ENCODE measurements at regions not wholly inside any gene's neighbourhood (a gene's known extent, or its start where the extent isn't known, plus 50 kb on each side); places are given as distances from the start of the nearest gene placed in this dataset.

DNA sequence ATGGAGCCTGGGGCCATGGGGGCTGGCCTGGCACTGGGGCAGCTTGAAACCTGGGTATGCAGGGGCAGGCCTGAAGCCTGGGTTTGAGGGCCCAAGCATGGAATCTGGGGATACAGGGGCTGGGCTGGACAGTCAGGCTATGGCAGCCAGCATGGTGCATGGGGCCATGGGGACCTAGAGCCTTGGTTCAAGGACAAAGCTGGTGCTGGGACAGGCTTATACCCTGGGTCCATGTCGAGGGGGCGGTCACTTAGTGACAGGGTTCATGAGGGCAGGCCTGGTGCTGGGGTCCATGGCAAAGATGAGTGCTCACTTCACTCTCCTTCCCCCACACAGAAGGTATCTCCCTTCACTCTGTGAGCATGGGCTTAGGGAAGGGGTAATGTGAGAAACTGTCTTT is 116.2 kb downstream of the BBS10 start:
- no peaks in the 10 kb centered on the region for H3K27me3 ChIP-seq (ENCODE audit: control insufficient read depth, extremely low read depth, insufficient read depth, low read length)
- H4K20me1 ChIP-seq (ENCODE audit: control insufficient read depth, extremely low read depth, insufficient read depth, low read length), result no peaks in the 10 kb centered on the region
- H3K9ac ChIP-seq (ENCODE audit: control insufficient read depth, extremely low read depth, insufficient read depth, low read length), result no peak overlapping the region
- H3K36me3 ChIP-seq (ENCODE audit: control insufficient read depth in 2 of 2, extremely low read depth in 1 of 2, insufficient read depth in 2 of 2, low read length in 2 of 2), result no peaks in the 10 kb centered on the region
- peaks cover 10% of the 10 kb centered on the region for H3K4me1 ChIP-seq (ENCODE audit: control insufficient read depth, extremely low read depth, insufficient read depth, low read length)
- dilution Hi-C loops (cut with MboI; ENCODE audit: extremely low pct_ligation_motif_present, low sequenced_read_pairs), result no loop called here
- no peaks in the 10 kb centered on the region for H3K79me2 ChIP-seq (ENCODE audit: control insufficient read depth, insufficient read depth, low read length)
- DNase-seq (ENCODE audit: low read depth, low spot score), result no peak
- no peak overlapping the region for H3K27ac ChIP-seq (ENCODE audit: control insufficient read depth, insufficient read depth, low read length)
- no peak overlapping the region for H3K4me3 ChIP-seq (ENCODE audit: control insufficient read depth in 2 of 3, extremely low read depth in 1 of 3, insufficient read depth in 2 of 3, low read depth in 1 of 3, low read length in 3 of 3)
- no peaks in the 10 kb centered on the region for H3K9me1 ChIP-seq (ENCODE audit: control insufficient read depth, extremely low read depth, insufficient read depth, low read length)
- no peak for FAIRE-seq
- H3K4me2 ChIP-seq (ENCODE audit: control insufficient read depth, extremely low read depth, insufficient read depth, low read depth, low read length), result no peak overlapping the region
- no peak overlapping the region for H2AFZ ChIP-seq (ENCODE audit: control insufficient read depth, low read length)
- TF ChIP-seq, protein P1, sequence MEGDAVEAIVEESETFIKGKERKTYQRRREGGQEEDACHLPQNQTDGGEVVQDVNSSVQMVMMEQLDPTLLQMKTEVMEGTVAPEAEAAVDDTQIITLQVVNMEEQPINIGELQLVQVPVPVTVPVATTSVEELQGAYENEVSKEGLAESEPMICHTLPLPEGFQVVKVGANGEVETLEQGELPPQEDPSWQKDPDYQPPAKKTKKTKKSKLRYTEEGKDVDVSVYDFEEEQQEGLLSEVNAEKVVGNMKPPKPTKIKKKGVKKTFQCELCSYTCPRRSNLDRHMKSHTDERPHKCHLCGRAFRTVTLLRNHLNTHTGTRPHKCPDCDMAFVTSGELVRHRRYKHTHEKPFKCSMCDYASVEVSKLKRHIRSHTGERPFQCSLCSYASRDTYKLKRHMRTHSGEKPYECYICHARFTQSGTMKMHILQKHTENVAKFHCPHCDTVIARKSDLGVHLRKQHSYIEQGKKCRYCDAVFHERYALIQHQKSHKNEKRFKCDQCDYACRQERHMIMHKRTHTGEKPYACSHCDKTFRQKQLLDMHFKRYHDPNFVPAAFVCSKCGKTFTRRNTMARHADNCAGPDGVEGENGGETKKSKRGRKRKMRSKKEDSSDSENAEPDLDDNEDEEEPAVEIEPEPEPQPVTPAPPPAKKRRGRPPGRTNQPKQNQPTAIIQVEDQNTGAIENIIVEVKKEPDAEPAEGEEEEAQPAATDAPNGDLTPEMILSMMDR (optimal IDR thresholded peaks at IDR 0.05 in 1 of 3, IDR thresholded peaks at IDR 0.05 in 1 of 3, conservative IDR thresholded peaks at IDR 0.05 in 1 of 3; ENCODE audit: extremely low read depth in 1 of 3, insufficient read depth in 2 of 3, low read length in 3 of 3), result no peak
- no peak for TF ChIP-seq EZH2 (IDR thresholded peaks at IDR 0.05; ENCODE audit: low read length)
- no peaks in the 10 kb centered on the region for H3K9me3 ChIP-seq (ENCODE audit: control insufficient read depth, low read depth, low read length)

DNA sequence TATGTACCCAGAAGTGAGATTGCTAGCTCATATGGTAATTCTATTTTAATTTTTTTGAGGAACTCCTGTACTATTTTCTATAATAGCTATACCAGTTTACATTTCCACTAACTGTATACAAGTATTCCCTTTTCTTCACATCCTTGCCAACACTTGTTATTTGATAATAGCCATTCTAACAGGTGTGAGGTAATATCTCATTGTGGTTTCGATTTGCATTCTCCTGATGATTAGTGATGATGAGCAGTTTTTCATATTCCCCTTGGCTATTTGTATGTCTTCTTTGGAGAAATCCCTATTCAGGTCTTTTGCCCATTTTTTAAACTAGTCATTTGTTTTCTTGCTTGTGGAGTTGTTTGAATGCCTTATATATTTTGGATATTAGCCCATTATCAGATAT is 121.3 kb downstream of the BBS10 start:
- H3K27ac ChIP-seq (ENCODE audit: control insufficient read depth, insufficient read depth, low read length), result no peak overlapping the region
- peaks cover 2% of the 10 kb centered on the region for H3K4me1 ChIP-seq (ENCODE audit: control insufficient read depth, extremely low read depth, insufficient read depth, low read length)
- no peaks in the 10 kb centered on the region for H3K36me3 ChIP-seq (ENCODE audit: control insufficient read depth in 2 of 2, extremely low read depth in 1 of 2, insufficient read depth in 2 of 2, low read length in 2 of 2)
- H3K4me3 ChIP-seq (ENCODE audit: control insufficient read depth in 2 of 3, extremely low read depth in 1 of 3, insufficient read depth in 2 of 3, low read depth in 1 of 3, low read length in 3 of 3), result no peak overlapping the region
- H2AFZ ChIP-seq (ENCODE audit: control insufficient read depth, low read length), result no peak overlapping the region
- no peaks in the 10 kb centered on the region for H3K9me3 ChIP-seq (ENCODE audit: control insufficient read depth, low read depth, low read length)
- no peaks in the 10 kb centered on the region for H3K79me2 ChIP-seq (ENCODE audit: control insufficient read depth, insufficient read depth, low read length)
- no peaks in the 10 kb centered on the region for H4K20me1 ChIP-seq (ENCODE audit: control insufficient read depth, extremely low read depth, insufficient read depth, low read length)
- no peak for TF ChIP-seq EZH2 (IDR thresholded peaks at IDR 0.05; ENCODE audit: low read length)
- TF ChIP-seq, protein P1 (optimal IDR thresholded peaks at IDR 0.05 in 1 of 3, IDR thresholded peaks at IDR 0.05 in 1 of 3, conservative IDR thresholded peaks at IDR 0.05 in 1 of 3; ENCODE audit: extremely low read depth in 1 of 3, insufficient read depth in 2 of 3, low read length in 3 of 3), result no peak
- FAIRE-seq (no peak), DNase-seq (ENCODE audit: low read depth, low spot score) (peak; percentile 9)
- H3K27me3 ChIP-seq (ENCODE audit: control insufficient read depth, extremely low read depth, insufficient read depth, low read length), result no peaks in the 10 kb centered on the region
- H3K9ac ChIP-seq (ENCODE audit: control insufficient read depth, extremely low read depth, insufficient read depth, low read length), result no peak overlapping the region
- H3K9me1 ChIP-seq (ENCODE audit: control insufficient read depth, extremely low read depth, insufficient read depth, low read length), result no peaks in the 10 kb centered on the region
- dilution Hi-C loops (cut with MboI; ENCODE audit: extremely low pct_ligation_motif_present, low sequenced_read_pairs), result no loop called here
- H3K4me2 ChIP-seq (ENCODE audit: control insufficient read depth, extremely low read depth, insufficient read depth, low read depth, low read length), result peak overlapping the region; percentile 16
